ENCODE measurements at regions not wholly inside any gene's neighbourhood (a gene's known extent, or its start where the extent isn't known, plus 50 kb on each side); places are given as distances from the start of the nearest gene placed in this dataset.

GRCh38 chr2:215626063-215626462 is 190.2 kb upstream of the FN1 start (continued):
- TF ChIP-seq PHTF2 (CRISPR knock-in tag; IDR thresholded peaks at IDR 0.05) = no peak

- in situ Hi-C loops (cut with MboI) = no loop called here
These were observed 189.3 kb upstream of the FN1 start for GRCh38 chr2:215625207-215625606.

More at GRCh38 chr2:215625207-215625606, 189.3 kb upstream of the FN1 start:
- Histone ChIP-seq H3K9ac (ENCODE audit: insufficient read depth in 1 of 2, low read depth in 2 of 2, low read length in 2 of 2) (no peak overlapping the region), H3K27me3 (ENCODE audit: control insufficient read depth in 2 of 2, insufficient read depth in 2 of 2, low read length in 2 of 2) (no peaks in the 10 kb centered on the region), H3K4me2 (ENCODE audit: insufficient read depth, low read length) (no peak overlapping the region), H3K4me1 (replicated peaks in 1 of 2; ENCODE audit: control insufficient read depth in 2 of 2, insufficient read depth in 2 of 2, low read length in 2 of 2) (peaks cover 0 to 10% of the 10 kb centered on the region in 2 experiments; a peak in 4 of 5 replicates), H3K79me2 (ENCODE audit: control insufficient read depth, insufficient read depth, low read length) (no peaks in the 10 kb centered on the region), H3K9me1 (ENCODE audit: control insufficient read depth, insufficient read depth, low read length) (no peaks in the 10 kb centered on the region), H2AFZ (ENCODE audit: low read depth, low read length) (no peak overlapping the region), H3K9me3 (replicated peaks; ENCODE audit: control insufficient read depth, insufficient read depth, low read depth, low read length) (no peaks in the 10 kb centered on the region), H4K20me1 (replicated peaks; ENCODE audit: control insufficient read depth, insufficient read depth, low read length) (no peaks in the 10 kb centered on the region), H3K4me3 (no peak overlapping the region), H3K27ac (ENCODE audit: extremely low read depth, low read depth, low read length) (no peak overlapping the region), H3K36me3 (ENCODE audit: control insufficient read depth, insufficient read depth, low read length) (no peaks in the 10 kb centered on the region)
- ATAC-seq (no peak), DNase-seq (ENCODE audit: extremely low read depth in 1 of 4, low spot score in 3 of 4) (no peak), FAIRE-seq (no peak)
- TF ChIP-seq HOXB6 (CRISPR knock-in tag; IDR thresholded peaks at IDR 0.05; ENCODE audit: borderline replicate concordance) (no peak), TCF3 (CRISPR knock-in tag; IDR thresholded peaks at IDR 0.05) (no peak), POLR2A (conservative IDR thresholded peaks at IDR 0.05) (no peak), NKRF (IDR thresholded peaks at IDR 0.05; ENCODE audit: borderline replicate concordance) (no peak), SIX5 (IDR thresholded peaks at IDR 0.05; ENCODE audit: borderline replicate concordance in 1 of 2, insufficient read depth in 1 of 2, low read depth in 1 of 2, low read length in 2 of 2) (no peak), ZNF512 (tag; IDR thresholded peaks at IDR 0.05) (no peak), ZNF668 (CRISPR knock-in tag; IDR thresholded peaks at IDR 0.05) (no peak), MNT (conservative IDR thresholded peaks at IDR 0.05) (no peak), MED1 (CRISPR knock-in tag; IDR thresholded peaks at IDR 0.05; ENCODE audit: borderline replicate concordance) (no peak), SRSF1 (IDR thresholded peaks at IDR 0.05; ENCODE audit: low read depth, low read length) (no peak), ELF1 (tag; IDR thresholded peaks at IDR 0.05) (no peak), HEY1 (CRISPR knock-in tag; IDR thresholded peaks at IDR 0.05; ENCODE audit: borderline replicate concordance) (no peak)
- ChIA-PET CTCF (ENCODE audit: low intra/inter-chr PET ratio) (no interaction called here), POLR2A (interaction anchor here (0.7 kb wide), 1 partner anchor 356 kb away, joined by 3 read pairs; no protein-coding TSS in a partner anchor)
- intact Hi-C loops (cut with micrococcal nuclease) = no loop called here
- no TSS peak for BruUV-seq (replicated peaks)
- 32% methylated on average over 2 of the region's 2 CpGs for WGBS (ENCODE audit: insufficient coverage, low coverage, missing lambda C conversion rate)
